Liver (tissue), 2 donors: ENCODE measurements at regions not wholly inside any gene's neighbourhood (a gene's known extent, or its start where the extent isn't known, plus 50 kb on each side); places are given as distances from the start of the nearest gene placed in this dataset.

Experiments used
- TAF1 ChIP-seq: conservative IDR thresholded peaks from 2 replicates; pipeline ENCODE4 v1.6.1; 2016; ENCODE audit warnings: antibody characterized with exemption, mild to moderate bottlenecking
- TF ChIP-seq, protein P1 (sequence below): IDR thresholded peaks from 2 replicates; pipeline ENCODE4 v1.6.1; 2016; ENCODE audit warnings: antibody characterized with exemption
- donor health status: healthy.

DNA sequence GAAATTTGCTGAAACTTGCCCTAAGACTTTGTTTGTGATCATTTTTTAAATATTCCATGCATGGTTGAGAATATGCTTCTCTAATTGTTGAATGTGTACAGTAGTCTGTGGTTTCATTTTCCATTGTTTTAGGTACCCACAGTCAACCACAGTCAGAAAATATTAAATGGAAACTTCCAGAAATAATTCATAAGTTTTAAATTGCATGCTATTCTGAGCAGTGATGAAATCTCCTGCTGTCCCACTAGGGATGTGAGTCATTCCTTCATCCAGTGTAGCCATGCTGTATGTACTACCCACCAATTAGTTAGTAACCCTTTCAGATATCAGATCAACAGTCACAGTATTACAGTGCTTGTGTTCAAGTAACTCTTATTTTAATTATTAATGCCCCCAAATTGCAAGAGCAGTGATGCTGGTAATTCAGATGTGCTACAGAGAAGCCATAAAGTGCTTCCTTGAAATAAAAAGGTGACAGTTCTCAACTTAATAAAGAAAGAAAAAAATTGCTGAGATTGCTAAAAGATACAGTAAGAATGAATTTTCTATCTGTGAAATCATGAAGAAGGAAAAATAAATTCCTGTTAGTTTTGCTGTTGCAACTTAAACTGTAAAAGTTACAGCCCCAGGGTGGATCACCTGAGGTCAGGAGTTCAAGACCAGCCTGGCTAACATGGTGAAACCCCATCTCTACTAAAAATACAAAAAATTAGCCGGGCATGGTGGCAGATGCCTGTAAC, 79.9 kb upstream of the FBXL17 start:
- TF ChIP-seq, protein P1, sequence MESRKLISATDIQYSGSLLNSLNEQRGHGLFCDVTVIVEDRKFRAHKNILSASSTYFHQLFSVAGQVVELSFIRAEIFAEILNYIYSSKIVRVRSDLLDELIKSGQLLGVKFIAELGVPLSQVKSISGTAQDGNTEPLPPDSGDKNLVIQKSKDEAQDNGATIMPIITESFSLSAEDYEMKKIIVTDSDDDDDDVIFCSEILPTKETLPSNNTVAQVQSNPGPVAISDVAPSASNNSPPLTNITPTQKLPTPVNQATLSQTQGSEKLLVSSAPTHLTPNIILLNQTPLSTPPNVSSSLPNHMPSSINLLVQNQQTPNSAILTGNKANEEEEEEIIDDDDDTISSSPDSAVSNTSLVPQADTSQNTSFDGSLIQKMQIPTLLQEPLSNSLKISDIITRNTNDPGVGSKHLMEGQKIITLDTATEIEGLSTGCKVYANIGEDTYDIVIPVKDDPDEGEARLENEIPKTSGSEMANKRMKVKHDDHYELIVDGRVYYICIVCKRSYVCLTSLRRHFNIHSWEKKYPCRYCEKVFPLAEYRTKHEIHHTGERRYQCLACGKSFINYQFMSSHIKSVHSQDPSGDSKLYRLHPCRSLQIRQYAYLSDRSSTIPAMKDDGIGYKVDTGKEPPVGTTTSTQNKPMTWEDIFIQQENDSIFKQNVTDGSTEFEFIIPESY = no peak
- TF ChIP-seq TAF1 = no peak
